ENCODE measurements at regions not wholly inside any gene's neighbourhood (a gene's known extent, or its start where the extent isn't known, plus 50 kb on each side); places are given as distances from the start of the nearest gene placed in this dataset.

DNA sequence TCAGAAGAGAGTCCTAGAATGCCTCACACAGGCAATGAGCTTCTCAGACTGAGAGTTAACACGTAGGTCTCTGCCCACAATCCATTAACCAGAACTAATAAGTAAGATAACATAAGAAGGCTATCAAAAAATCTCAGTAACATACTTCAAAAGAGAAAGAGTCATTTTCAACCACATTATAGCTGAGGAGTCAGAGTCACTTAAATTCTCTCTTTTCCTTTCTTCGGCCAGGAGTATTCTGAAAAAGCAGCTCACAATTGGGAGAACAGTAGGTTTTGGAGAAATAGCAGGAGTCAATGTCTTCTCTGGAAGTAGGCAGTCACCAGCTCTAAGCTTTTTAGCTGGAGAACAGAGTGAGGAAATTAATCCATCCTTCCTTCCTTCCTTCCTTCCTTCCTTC is 1364.4 kb upstream of the NXPH2 start:
- ChIA-PET POLR2A (no interaction called here), CTCF (interaction anchor here (1.2 kb wide), 1 partner anchor 18 kb away, joined by 3 read pairs; no protein-coding TSS in a partner anchor)
- WGBS (ENCODE audit: insufficient coverage), result no CpG with 5 or more reads among the region's 2 CpGs
- no peak overlapping the region for H3K27ac ChIP-seq (ENCODE audit: insufficient read depth in 1 of 2, low read depth in 1 of 2, low read length in 2 of 2, poor library complexity in 1 of 2, severe bottlenecking in 2 of 2)
- H3K27me3 ChIP-seq (replicated peaks in 2 of 5; ENCODE audit: control insufficient read depth in 4 of 5, insufficient read depth in 5 of 5, low read length in 4 of 5), result no peaks in the 10 kb centered on the region
- no peaks in the 10 kb centered on the region for H3K9me3 ChIP-seq (ENCODE audit: control extremely low read depth in 1 of 5, control insufficient read depth in 4 of 5, insufficient read depth in 2 of 5, low read depth in 1 of 5, low read length in 4 of 5)
- H3K4me3 ChIP-seq (ENCODE audit: control insufficient read depth in 1 of 7, extremely low read depth in 1 of 7, insufficient read depth in 4 of 7, low read depth in 2 of 7, low read length in 6 of 7), result no peak overlapping the region
- no peaks in the 10 kb centered on the region for H3K4me1 ChIP-seq (ENCODE audit: control extremely low read depth in 1 of 4, control insufficient read depth in 4 of 4, insufficient read depth in 4 of 4, low read length in 3 of 4)
- no peak for DNase-seq
- no peaks in the 10 kb centered on the region for H3K36me3 ChIP-seq (ENCODE audit: control insufficient read depth in 4 of 4, insufficient read depth in 4 of 4, low read length in 3 of 4)

DNA sequence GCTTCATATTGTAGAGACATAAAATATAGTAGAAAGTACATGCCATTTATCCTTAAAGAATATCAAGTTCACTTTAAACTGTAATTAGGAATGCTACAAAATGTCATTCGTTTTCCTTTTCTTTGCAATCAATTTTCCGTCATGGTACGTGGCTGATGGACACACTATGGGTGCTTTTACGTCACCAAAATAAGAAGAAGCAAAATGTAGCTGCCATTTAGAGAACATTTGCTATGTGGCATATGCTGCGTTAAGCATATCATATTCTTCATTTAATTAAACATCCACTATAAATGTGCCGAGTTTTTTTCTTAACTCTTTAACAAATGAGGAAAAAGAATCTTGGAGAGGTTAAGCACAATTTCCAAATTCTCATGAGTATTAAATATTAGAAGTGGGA is 1358.5 kb upstream of the NXPH2 start:
- POLR2A ChIA-PET, result no interaction called here
- H3K36me3 ChIP-seq (ENCODE audit: control insufficient read depth in 4 of 4, insufficient read depth in 4 of 4, low read length in 3 of 4), result no peaks in the 10 kb centered on the region

DNA sequence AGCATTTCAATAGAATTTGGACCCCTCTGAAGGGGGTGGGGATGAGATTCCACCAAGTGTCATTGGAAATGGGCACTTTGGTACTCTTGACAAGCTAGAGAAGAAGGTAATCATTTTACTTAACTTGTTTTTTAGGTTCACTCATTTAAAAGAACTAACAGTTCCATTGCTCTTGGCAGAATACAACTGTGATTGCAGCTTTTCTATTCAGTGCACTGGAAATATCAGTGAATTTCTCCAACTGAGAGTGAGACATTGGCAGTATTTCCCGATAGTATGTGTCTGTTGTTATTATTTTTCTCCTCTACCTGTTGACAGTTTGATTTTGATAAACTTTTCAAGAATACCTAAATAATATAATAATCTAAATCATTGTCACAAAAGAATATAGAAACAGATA is 1356.7 kb upstream of the NXPH2 start:
- Histone ChIP-seq H3K9me3 (ENCODE audit: control extremely low read depth in 1 of 5, control insufficient read depth in 4 of 5, insufficient read depth in 2 of 5, low read depth in 1 of 5, low read length in 4 of 5) (no peaks in the 10 kb centered on the region), H3K36me3 (ENCODE audit: control insufficient read depth in 4 of 4, insufficient read depth in 4 of 4, low read length in 3 of 4) (no peaks in the 10 kb centered on the region), H3K27ac (ENCODE audit: insufficient read depth in 1 of 2, low read depth in 1 of 2, low read length in 2 of 2, poor library complexity in 1 of 2, severe bottlenecking in 2 of 2) (no peak overlapping the region), H3K27me3 (replicated peaks in 2 of 5; ENCODE audit: control insufficient read depth in 4 of 5, insufficient read depth in 5 of 5, low read length in 4 of 5) (no peaks in the 10 kb centered on the region), H3K4me3 (ENCODE audit: control insufficient read depth in 1 of 7, extremely low read depth in 1 of 7, insufficient read depth in 4 of 7, low read depth in 2 of 7, low read length in 6 of 7) (no peak overlapping the region), H3K4me1 (ENCODE audit: control extremely low read depth in 1 of 4, control insufficient read depth in 4 of 4, insufficient read depth in 4 of 4, low read length in 3 of 4) (no peaks in the 10 kb centered on the region)
- POLR2A ChIA-PET, result no interaction called here
- WGBS (ENCODE audit: insufficient coverage), result no CpG with 5 or more reads among the region's 1 CpG
- CTCF ChIA-PET, result no interaction called here
- no peak for DNase-seq

More for the DNA sequence above, 1358.5 kb upstream of the NXPH2 start:
- CTCF ChIA-PET, result no interaction called here
- DNase-seq, result no peak
- H3K9me3 ChIP-seq (ENCODE audit: control extremely low read depth in 1 of 5, control insufficient read depth in 4 of 5, insufficient read depth in 2 of 5, low read depth in 1 of 5, low read length in 4 of 5), result no peaks in the 10 kb centered on the region
- H3K4me1 ChIP-seq (ENCODE audit: control extremely low read depth in 1 of 4, control insufficient read depth in 4 of 4, insufficient read depth in 4 of 4, low read length in 3 of 4), result no peaks in the 10 kb centered on the region
- 94% methylated on average over 4 of the region's 6 CpGs for WGBS (ENCODE audit: insufficient coverage)
- H3K27me3 ChIP-seq (replicated peaks in 2 of 5; ENCODE audit: control insufficient read depth in 4 of 5, insufficient read depth in 5 of 5, low read length in 4 of 5), result no peaks in the 10 kb centered on the region
- no peak overlapping the region for H3K27ac ChIP-seq (ENCODE audit: insufficient read depth in 1 of 2, low read depth in 1 of 2, low read length in 2 of 2, poor library complexity in 1 of 2, severe bottlenecking in 2 of 2)
- no peak overlapping the region for H3K4me3 ChIP-seq (ENCODE audit: control insufficient read depth in 1 of 7, extremely low read depth in 1 of 7, insufficient read depth in 4 of 7, low read depth in 2 of 7, low read length in 6 of 7)

DNA sequence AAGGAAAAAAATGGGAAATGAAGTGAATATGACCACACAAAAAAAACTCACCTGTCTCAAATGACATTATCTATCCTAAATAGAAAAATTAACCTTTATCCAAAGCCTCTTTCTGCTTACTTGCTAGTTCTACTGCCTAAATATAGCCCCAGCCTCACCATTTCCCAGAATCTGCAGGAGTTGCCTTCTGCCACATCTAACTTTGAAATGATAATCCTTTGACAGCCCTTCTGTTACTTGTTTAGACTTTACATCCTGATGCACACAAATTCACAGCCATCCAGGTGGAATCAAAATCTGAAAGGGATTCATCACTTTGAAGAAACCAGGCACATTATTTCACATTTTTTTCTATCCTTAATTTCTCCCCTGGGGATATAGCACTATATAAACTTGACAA is 1356.2 kb upstream of the NXPH2 start:
- Histone ChIP-seq H3K4me3 (ENCODE audit: control insufficient read depth in 1 of 7, extremely low read depth in 1 of 7, insufficient read depth in 4 of 7, low read depth in 2 of 7, low read length in 6 of 7) (no peak overlapping the region), H3K27ac (ENCODE audit: insufficient read depth in 1 of 2, low read depth in 1 of 2, low read length in 2 of 2, poor library complexity in 1 of 2, severe bottlenecking in 2 of 2) (no peak overlapping the region), H3K9me3 (ENCODE audit: control extremely low read depth in 1 of 5, control insufficient read depth in 4 of 5, insufficient read depth in 2 of 5, low read depth in 1 of 5, low read length in 4 of 5) (no peaks in the 10 kb centered on the region), H3K27me3 (replicated peaks in 2 of 5; ENCODE audit: control insufficient read depth in 4 of 5, insufficient read depth in 5 of 5, low read length in 4 of 5) (no peaks in the 10 kb centered on the region), H3K36me3 (ENCODE audit: control insufficient read depth in 4 of 4, insufficient read depth in 4 of 4, low read length in 3 of 4) (no peaks in the 10 kb centered on the region), H3K4me1 (ENCODE audit: control extremely low read depth in 1 of 4, control insufficient read depth in 4 of 4, insufficient read depth in 4 of 4, low read length in 3 of 4) (no peaks in the 10 kb centered on the region)
- no peak for DNase-seq
- POLR2A ChIA-PET, result no interaction called here
- CTCF ChIA-PET, result no interaction called here

DNA sequence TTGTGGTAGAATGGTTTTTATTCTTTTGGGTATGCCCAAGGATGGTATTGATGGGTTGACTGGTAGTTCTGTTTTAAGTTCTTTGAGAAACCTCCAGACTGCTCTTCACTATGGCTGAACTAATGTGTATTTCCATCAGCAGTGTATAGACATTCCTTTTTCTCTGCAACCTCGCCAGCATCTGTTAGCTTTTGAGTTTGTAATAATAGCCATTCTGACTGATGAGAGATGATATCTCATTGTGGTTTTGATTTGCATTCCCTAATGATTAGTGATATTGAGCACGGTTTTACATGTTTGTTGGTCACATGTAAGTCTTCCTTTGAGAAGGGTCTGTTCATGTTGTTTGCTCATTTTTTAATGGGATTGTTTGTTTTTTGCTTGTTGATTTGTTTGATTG is 1348.7 kb upstream of the NXPH2 start:
- Histone ChIP-seq H3K4me3 (ENCODE audit: control insufficient read depth in 1 of 7, extremely low read depth in 1 of 7, insufficient read depth in 4 of 7, low read depth in 2 of 7, low read length in 6 of 7) (no peak overlapping the region), H3K27ac (ENCODE audit: insufficient read depth in 1 of 2, low read depth in 1 of 2, low read length in 2 of 2, poor library complexity in 1 of 2, severe bottlenecking in 2 of 2) (no peak overlapping the region), H3K4me1 (ENCODE audit: control extremely low read depth in 1 of 4, control insufficient read depth in 4 of 4, insufficient read depth in 4 of 4, low read length in 3 of 4) (no peaks in the 10 kb centered on the region), H3K9me3 (ENCODE audit: control extremely low read depth in 1 of 5, control insufficient read depth in 4 of 5, insufficient read depth in 2 of 5, low read depth in 1 of 5, low read length in 4 of 5) (no peaks in the 10 kb centered on the region), H3K36me3 (ENCODE audit: control insufficient read depth in 4 of 4, insufficient read depth in 4 of 4, low read length in 3 of 4) (no peaks in the 10 kb centered on the region), H3K27me3 (replicated peaks in 2 of 5; ENCODE audit: control insufficient read depth in 4 of 5, insufficient read depth in 5 of 5, low read length in 4 of 5) (no peaks in the 10 kb centered on the region)
- no peak for DNase-seq
- ChIA-PET CTCF (no interaction called here), POLR2A (no interaction called here)
- 83% methylated on average over 1 of the region's 2 CpGs for WGBS (ENCODE audit: insufficient coverage)

DNA sequence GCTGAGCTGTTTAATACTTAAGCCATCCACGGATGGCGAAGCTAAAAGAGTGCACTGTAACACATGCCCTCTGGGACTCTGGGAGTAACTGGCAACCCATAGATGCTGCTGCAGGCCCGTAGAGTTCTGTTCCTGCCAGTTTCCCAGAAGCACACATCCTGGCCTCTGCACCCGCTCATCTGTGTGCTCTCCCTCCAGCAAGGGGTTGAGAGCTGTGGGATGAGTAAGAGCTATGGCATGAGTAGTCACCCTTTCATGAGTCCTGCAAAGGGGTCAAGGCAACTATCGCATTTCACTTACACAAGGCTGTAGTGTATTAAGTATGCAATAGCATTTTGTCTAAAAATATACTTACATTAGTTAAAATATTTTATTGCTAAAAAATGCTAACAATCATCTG is 1341.8 kb upstream of the NXPH2 start:
- CTCF ChIA-PET, result no interaction called here
- H3K27me3 ChIP-seq (replicated peaks in 2 of 5; ENCODE audit: control insufficient read depth in 4 of 5, insufficient read depth in 5 of 5, low read length in 4 of 5), result no peaks in the 10 kb centered on the region
- WGBS (ENCODE audit: insufficient coverage), result no CpG with 5 or more reads among the region's 5 CpGs

DNA sequence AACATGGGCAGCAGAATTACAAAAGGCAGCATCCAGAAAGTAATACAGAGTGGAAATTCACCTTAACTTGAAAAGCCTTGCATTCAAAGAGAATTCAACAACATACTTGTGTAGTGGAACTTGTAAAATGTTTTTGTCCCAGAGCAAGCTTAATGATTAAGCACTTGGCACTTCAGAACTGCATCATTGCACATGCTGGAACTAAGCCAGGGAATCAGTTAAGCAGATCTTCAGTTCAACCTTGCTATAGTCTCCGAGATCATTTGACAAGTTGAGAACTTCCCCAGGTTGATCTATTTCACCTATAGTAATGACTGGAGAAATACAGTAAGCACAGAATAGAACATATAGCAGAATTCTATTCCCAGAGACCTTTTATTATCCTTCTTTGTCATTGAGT is 1337.2 kb upstream of the NXPH2 start:
- Histone ChIP-seq H3K4me3 (ENCODE audit: control insufficient read depth in 1 of 7, extremely low read depth in 1 of 7, insufficient read depth in 4 of 7, low read depth in 2 of 7, low read length in 6 of 7) (no peak overlapping the region), H3K4me1 (ENCODE audit: control extremely low read depth in 1 of 4, control insufficient read depth in 4 of 4, insufficient read depth in 4 of 4, low read length in 3 of 4) (no peaks in the 10 kb centered on the region), H3K27me3 (replicated peaks in 2 of 5; ENCODE audit: control insufficient read depth in 4 of 5, insufficient read depth in 5 of 5, low read length in 4 of 5) (no peaks in the 10 kb centered on the region), H3K9me3 (ENCODE audit: control extremely low read depth in 1 of 5, control insufficient read depth in 4 of 5, insufficient read depth in 2 of 5, low read depth in 1 of 5, low read length in 4 of 5) (no peaks in the 10 kb centered on the region), H3K36me3 (ENCODE audit: control insufficient read depth in 4 of 4, insufficient read depth in 4 of 4, low read length in 3 of 4) (no peaks in the 10 kb centered on the region), H3K27ac (ENCODE audit: insufficient read depth in 1 of 2, low read depth in 1 of 2, low read length in 2 of 2, poor library complexity in 1 of 2, severe bottlenecking in 2 of 2) (no peak overlapping the region)
- no peak for DNase-seq
- CTCF ChIA-PET, result no interaction called here
- POLR2A ChIA-PET, result no interaction called here
- WGBS (ENCODE audit: insufficient coverage), result no CpG with 5 or more reads among the region's 1 CpG

More for the DNA sequence above, 1341.8 kb upstream of the NXPH2 start:
- Histone ChIP-seq H3K27ac (ENCODE audit: insufficient read depth in 1 of 2, low read depth in 1 of 2, low read length in 2 of 2, poor library complexity in 1 of 2, severe bottlenecking in 2 of 2) (no peak overlapping the region), H3K9me3 (ENCODE audit: control extremely low read depth in 1 of 5, control insufficient read depth in 4 of 5, insufficient read depth in 2 of 5, low read depth in 1 of 5, low read length in 4 of 5) (no peaks in the 10 kb centered on the region), H3K4me1 (ENCODE audit: control extremely low read depth in 1 of 4, control insufficient read depth in 4 of 4, insufficient read depth in 4 of 4, low read length in 3 of 4) (no peaks in the 10 kb centered on the region), H3K36me3 (ENCODE audit: control insufficient read depth in 4 of 4, insufficient read depth in 4 of 4, low read length in 3 of 4) (no peaks in the 10 kb centered on the region), H3K4me3 (ENCODE audit: control insufficient read depth in 1 of 7, extremely low read depth in 1 of 7, insufficient read depth in 4 of 7, low read depth in 2 of 7, low read length in 6 of 7) (no peak overlapping the region)
- POLR2A ChIA-PET, result no interaction called here
- DNase-seq, result no peak
